IMR-90 (cell line): ENCODE measurements at regions not wholly inside any gene's neighbourhood (a gene's known extent, or its start where the extent isn't known, plus 50 kb on each side); places are given as distances from the start of the nearest gene placed in this dataset.

Experiments
- ATAC-seq: fragments of 200-7000 bp; cut with Tn5 transposase; 2 replicates; pipeline ENCODE4 v1.9.1; 2020; ENCODE audit warnings: low read depth, mild to moderate bottlenecking, moderate library complexity
- BruUV-seq: library from RNA; stranded (reverse); fragments of 400-500 nt; replicated peaks from 2 replicates; lab custom pipeline; 2021; lab: Mats Ljungman, UMichigan
- CTCF ChIA-PET: fragments of 300-600 bp; formaldehyde crosslinking; extraction: SDS; loops from one replicate; lab custom pipeline; 2021; ENCODE audit warnings: antibody characterized with exemption; lab: Yijun Ruan, JAX
- POLR2A ChIA-PET: fragments of 300-600 bp; sonication (Branson Sonifier 250); formaldehyde crosslinking; loops from one replicate; lab custom pipeline; 2022; ENCODE audit warnings: antibody characterized with exemption; ENCODE audit not compliant: unreplicated experiment; lab: Charles Lee
- DNase-seq: peaks from one replicate; pipeline ENCODE4 v3.0.0; 2013
- H2AFZ ChIP-seq: replicated peaks from 2 replicates; pipeline ENCODE3; 2013; ENCODE audit warnings: low read length, mild to moderate bottlenecking; ENCODE audit not compliant: poor library complexity
- H2AK5ac ChIP-seq: 2 replicates; pipeline ENCODE4 v1.6.1; 2013; ENCODE audit warnings: low read depth, low read length, inconsistent platforms
- H2AK9ac ChIP-seq: replicated peaks from 2 replicates; pipeline ENCODE3; 2013; ENCODE audit warnings: mild to moderate bottlenecking, low read depth, low read length, moderate library complexity; ENCODE audit not compliant: poor library complexity
- H2BK120ac ChIP-seq: 2 replicates; pipeline ENCODE4 v1.6.1; 2013; ENCODE audit warnings: low read depth, low read length, inconsistent platforms
- H2BK15ac ChIP-seq: 3 replicates; pipeline ENCODE4 v1.6.1; 2013; ENCODE audit warnings: low read depth, low read length, inconsistent platforms
- H2BK20ac ChIP-seq: 2 replicates; pipeline ENCODE4 v1.6.1; 2013; ENCODE audit warnings: low read depth, mild to moderate bottlenecking, inconsistent platforms, low read length, moderate library complexity
- H2BK5ac ChIP-seq: 2 replicates; pipeline ENCODE4 v1.6.1; 2013; ENCODE audit warnings: mild to moderate bottlenecking, low read depth, low read length, inconsistent platforms; ENCODE audit not compliant: poor library complexity, severe bottlenecking
- H3K14ac ChIP-seq: replicated peaks from 2 replicates; pipeline ENCODE4 v1.6.1; 2013; ENCODE audit warnings: low read depth, low read length, inconsistent platforms
- H3K18ac ChIP-seq: 2 replicates; pipeline ENCODE4 v1.6.1; 2013; ENCODE audit warnings: low read depth, low read length, control low read depth
- H3K23ac ChIP-seq: 2 replicates; pipeline ENCODE4 v1.6.1; 2013; ENCODE audit warnings: low read depth, low read length, inconsistent platforms
- H3K27ac ChIP-seq: 2 replicates; pipeline ENCODE4 v1.5.1; 2013; ENCODE audit warnings: mild to moderate bottlenecking, control low read depth, low read length; ENCODE audit not compliant: insufficient read depth
- H3K27me3 ChIP-seq: 2 replicates; pipeline ENCODE4 v1.6.1; 2013; ENCODE audit warnings: low read length; ENCODE audit not compliant: control insufficient read depth, insufficient read depth
- H3K36me3 ChIP-seq: 2 replicates; pipeline ENCODE4 v1.6.1; 2013; ENCODE audit warnings: low read length, mixed read lengths; ENCODE audit not compliant: control insufficient read depth, insufficient read depth
- H3K4ac ChIP-seq: 2 replicates; pipeline ENCODE4 v1.6.1; 2013; ENCODE audit warnings: low read depth, low read length, inconsistent platforms
- H3K4me1 ChIP-seq: 2 replicates; pipeline ENCODE4 v1.6.1; 2013; ENCODE audit warnings: low read length, mixed read lengths; ENCODE audit not compliant: control insufficient read depth, insufficient read depth
- H3K4me2 ChIP-seq: 2 replicates; pipeline ENCODE4 v1.6.1; 2013; ENCODE audit warnings: low read depth, mild to moderate bottlenecking, control low read depth, low read length, moderate library complexity
- H3K4me3 ChIP-seq: 2 replicates; pipeline ENCODE4 v1.5.1; 2013; ENCODE audit warnings: low read depth, mild to moderate bottlenecking, control low read depth, low read length, moderate library complexity; ENCODE audit not compliant: insufficient read depth
- H3K56ac ChIP-seq: 2 replicates; pipeline ENCODE4 v1.6.1; 2013; ENCODE audit warnings: low read length, inconsistent platforms; ENCODE audit not compliant: insufficient read depth; ENCODE audit errors: extremely low read depth
- H3K79me1 ChIP-seq, 2 experiments: 2 replicates each; pipeline ENCODE4 v1.6.1; 2013; ENCODE audit warnings: low read length in 2 of 2, inconsistent platforms in 1 of 2, low read depth in 1 of 2
- H3K9ac ChIP-seq: 2 replicates; pipeline ENCODE4 v1.6.1; 2013; ENCODE audit warnings: low read depth, low read length, control low read depth
- H3K9me1 ChIP-seq: 2 replicates; pipeline ENCODE4 v1.6.1; 2013; ENCODE audit warnings: low read length, inconsistent platforms; ENCODE audit not compliant: insufficient read depth
- H3K9me3 ChIP-seq: 2 replicates; pipeline ENCODE4 v1.6.1; 2013; ENCODE audit warnings: low read length; ENCODE audit not compliant: control insufficient read depth, insufficient read depth
- H4K20me1 ChIP-seq: 2 replicates; pipeline ENCODE4 v1.6.1; 2013; ENCODE audit warnings: low read length, inconsistent platforms; ENCODE audit not compliant: insufficient read depth
- H4K5ac ChIP-seq: 2 replicates; pipeline ENCODE4 v1.6.1; 2013; ENCODE audit warnings: mild to moderate bottlenecking, low read depth, low read length, control low read depth
- H4K8ac ChIP-seq, 2 experiments: 2 replicates each; pipeline ENCODE4 v1.6.1; 2013; ENCODE audit warnings: low read depth in 2 of 2, low read length in 2 of 2, control low read depth in 1 of 2, inconsistent platforms in 1 of 2
- H4K91ac ChIP-seq: 2 replicates; pipeline ENCODE4 v1.6.1; 2013; ENCODE audit warnings: low read depth, low read length, inconsistent platforms; ENCODE audit not compliant: insufficient read depth
- CEBPB ChIP-seq: IDR thresholded peaks from 2 replicates; pipeline ENCODE4 v1.6.1; 2012; ENCODE audit warnings: low read depth, low read length, improper control_type of control experiment
- CHD1 ChIP-seq: IDR thresholded peaks from 2 replicates; pipeline ENCODE4 v1.6.1; 2012; ENCODE audit warnings: low read depth, low read length, improper control_type of control experiment
- ELK1 ChIP-seq: fragments of 150-350 bp; IDR thresholded peaks from 2 replicates; pipeline ENCODE4 v1.6.1; 2016; ENCODE audit warnings: low read depth, mild to moderate bottlenecking, low read length, moderate library complexity, borderline replicate concordance
- FOS ChIP-seq: fragments of 150-350 bp; IDR thresholded peaks from 2 replicates; pipeline ENCODE4 v1.6.1; 2016; ENCODE audit warnings: low read depth, low read length
- MAZ ChIP-seq: IDR thresholded peaks from 2 replicates; pipeline ENCODE4 v1.6.1; 2012; ENCODE audit warnings: low read depth, mild to moderate bottlenecking, low read length, improper control_type of control experiment, moderate library complexity, borderline replicate concordance
- POLR2A ChIP-seq: IDR thresholded peaks from 2 replicates; pipeline ENCODE4 v1.6.1; 2012; ENCODE audit warnings: mild to moderate bottlenecking, low read depth, low read length
- WGBS, 2 experiments: methylation state at CpG; one replicate each; pipeline versions ENCODE4 v1.1.5 to v1.1.7; 2013; ENCODE audit warnings: missing lambda C conversion rate in 2 of 2; ENCODE audit not compliant: insufficient read length in 1 of 2; ENCODE audit errors: extremely low coverage in 2 of 2; 5-methylcytosine and 5-hydroxymethylcytosine counted together
- dilution Hi-C: fragments of 300-500 bp; cut with HindIII; formaldehyde crosslinking; loops from one replicate; pipeline ENCODE4 v1.14.3; 2018; ENCODE audit warnings: low sequenced_read_pairs; ENCODE audit not compliant: unreplicated experiment
- in situ Hi-C: fragments of 300-500 bp; cut with MboI; formaldehyde crosslinking; loops from 3 replicates; pipeline ENCODE4 v1.14.3; 2019; ENCODE audit warnings: low sequenced_read_pairs, inconsistent platforms, mixed read lengths
- intact Hi-C: fragments of 100-400 bp; cut with micrococcal nuclease; formaldehyde crosslinking; loops from 2 replicates; pipeline ENCODE4 v1.10.0; 2022
- TF ChIP-seq, protein P1 (sequence below): fragments of 150-350 bp; IDR thresholded peaks from 2 replicates; pipeline ENCODE4 v1.6.1; 2017; ENCODE audit warnings: mild to moderate bottlenecking, antibody characterized with exemption, low read length, low read depth

GRCh38 chr5:54367844-54368243 lies 57.5 kb upstream of the ARL15 start:
- no CpG with 5 or more reads among the region's 1 CpG for WGBS, 2 experiments
- Histone ChIP-seq H3K27ac (no peak overlapping the region), H4K91ac (no peak overlapping the region), H2AK9ac (no peak overlapping the region), H2BK15ac (no peak overlapping the region), H3K36me3 (no peaks in the 10 kb centered on the region), H3K4me2 (no peak overlapping the region), H3K14ac (no peak overlapping the region), H2BK120ac (no peak overlapping the region), H3K9me1 (no peaks in the 10 kb centered on the region), H3K9me3 (no peaks in the 10 kb centered on the region), H3K27me3 (peaks cover 8% of the 10 kb centered on the region), H4K5ac (no peak overlapping the region), H4K8ac (no peak overlapping the region), H2AFZ (no peak overlapping the region), H2AK5ac (no peak overlapping the region), H3K18ac (no peak overlapping the region), H3K4me1 (no peaks in the 10 kb centered on the region), H2BK5ac (no peak overlapping the region), H3K79me1 (no peaks in the 10 kb centered on the region), H4K20me1 (no peaks in the 10 kb centered on the region), H3K56ac (no peak overlapping the region), H3K4me3 (no peak overlapping the region), H3K9ac (no peak overlapping the region), H3K23ac (no peak overlapping the region), H3K4ac (no peak overlapping the region), H2BK20ac (no peak overlapping the region)
- POLR2A ChIA-PET = no interaction called here
- dilution Hi-C loops = no loop called here
- TF ChIP-seq, protein P1, sequence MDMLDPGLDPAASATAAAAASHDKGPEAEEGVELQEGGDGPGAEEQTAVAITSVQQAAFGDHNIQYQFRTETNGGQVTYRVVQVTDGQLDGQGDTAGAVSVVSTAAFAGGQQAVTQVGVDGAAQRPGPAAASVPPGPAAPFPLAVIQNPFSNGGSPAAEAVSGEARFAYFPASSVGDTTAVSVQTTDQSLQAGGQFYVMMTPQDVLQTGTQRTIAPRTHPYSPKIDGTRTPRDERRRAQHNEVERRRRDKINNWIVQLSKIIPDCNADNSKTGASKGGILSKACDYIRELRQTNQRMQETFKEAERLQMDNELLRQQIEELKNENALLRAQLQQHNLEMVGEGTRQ = no peak
- TF ChIP-seq CEBPB (no peak), CHD1 (no peak), FOS (no peak), POLR2A (no peak), MAZ (no peak), ELK1 (no peak)
- ATAC-seq (no peak), DNase-seq (no peak)
- in situ Hi-C loops = no loop called here
- no TSS peak for BruUV-seq
- CTCF ChIA-PET = no interaction called here
- intact Hi-C loops = no loop called here
